ENCODE measurements at regions not wholly inside any gene's neighbourhood (a gene's known extent, or its start where the extent isn't known, plus 50 kb on each side); places are given as distances from the start of the nearest gene placed in this dataset.

- H3K4me1 ChIP-seq: peaks cover 0 to 4% (median 2%) of the 10 kb centered on the region in 10 experiments; a peak in 17 of 20 replicates
- no peak overlapping the region for H3K9ac ChIP-seq
- no peaks in the 10 kb centered on the region for H3K27me3 ChIP-seq
- peaks cover 0 to 9% (median 2%) of the 10 kb centered on the region in 11 experiments; a peak in 15 of 22 replicates for H3K9me3 ChIP-seq (replicated peaks in 1 of 11)
- no peak overlapping the region for H3K4me2 ChIP-seq
- H4K20me1 ChIP-seq: no peaks in the 10 kb centered on the region
- TF ChIP-seq Cebpa-rat (IDR thresholded peaks at IDR 0.05): no peak
- H3K36me3 ChIP-seq: no peaks in the 10 kb centered on the region
- H3K27ac ChIP-seq: no peak overlapping the region
- no peak overlapping the region for H3K4me3 ChIP-seq
These were observed 1141.3 kb downstream of the BCL11B start for GRCh38 chr14:98130691-98131090.

- Histone ChIP-seq H3K27me3 (no peaks in the 10 kb centered on the region), H3K27ac (no peak overlapping the region), H3K9ac (no peak overlapping the region), H3K4me1 (peaks cover 0 to 11% (median 9%) of the 10 kb centered on the region in 10 experiments; a peak in 17 of 20 replicates), H3K9me3 (replicated peaks in 1 of 11) (peaks cover 0 to 2% (median 0%) of the 10 kb centered on the region in 11 experiments; a peak in 3 of 22 replicates), H4K20me1 (no peaks in the 10 kb centered on the region), H3K36me3 (no peaks in the 10 kb centered on the region), H3K4me3 (no peak overlapping the region), H3K4me2 (no peak overlapping the region)
- TF ChIP-seq Cebpa-rat (IDR thresholded peaks at IDR 0.05): no peak
These were observed 1140.6 kb downstream of the BCL11B start for GRCh38 chr14:98131406-98131805.

GRCh38 chr14:98133806-98134205, 1138.2 kb downstream of the BCL11B start:
- Histone ChIP-seq H3K9ac (no peak overlapping the region), H3K36me3 (no peaks in the 10 kb centered on the region), H3K9me3 (replicated peaks in 1 of 11) (no peaks in the 10 kb centered on the region), H3K4me3 (no peak overlapping the region), H3K27me3 (peaks cover 0 to 4% (median 0%) of the 10 kb centered on the region in 11 experiments; a peak in 2 of 22 replicates), H4K20me1 (no peaks in the 10 kb centered on the region), H3K4me1 (peaks cover 7 to 21% (median 17%) of the 10 kb centered on the region in 10 experiments; a peak in 19 of 20 replicates), H3K4me2 (no peak overlapping the region), H3K27ac (no peak overlapping the region)
- no peak for TF ChIP-seq Cebpa-rat (IDR thresholded peaks at IDR 0.05)

- Histone ChIP-seq H3K27ac (no peak overlapping the region), H4K20me1 (no peaks in the 10 kb centered on the region), H3K4me3 (no peak overlapping the region), H3K4me2 (peak overlapping the region in 9 of 11 experiments; percentile 25 to 81 (median 65); a peak in 18 of 22 replicates), H3K9me3 (replicated peaks in 1 of 11) (no peaks in the 10 kb centered on the region), H3K36me3 (no peaks in the 10 kb centered on the region), H3K9ac (no peak overlapping the region), H3K4me1 (peaks cover 7 to 21% (median 17%) of the 10 kb centered on the region in 10 experiments; a peak in 19 of 20 replicates), H3K27me3 (peaks cover 0 to 4% (median 0%) of the 10 kb centered on the region in 11 experiments; a peak in 2 of 22 replicates)
- no peak for TF ChIP-seq Cebpa-rat (IDR thresholded peaks at IDR 0.05)
These were observed 1135.8 kb downstream of the BCL11B start for GRCh38 chr14:98136012-98136789.

GRCh38 chr14:98137131-98138025, 1134.6 kb downstream of the BCL11B start:
- H3K4me2 ChIP-seq: peak overlapping the region in 8 of 11 experiments; percentile 5 to 81 (median 56); a peak in 13 of 22 replicates

GRCh38 chr14:98138666-98139065, 1133.3 kb downstream of the BCL11B start:
- no peak overlapping the region for H3K9ac ChIP-seq
- TF ChIP-seq Cebpa-rat (IDR thresholded peaks at IDR 0.05): no peak
- H3K27me3 ChIP-seq: peaks cover 0 to 4% (median 0%) of the 10 kb centered on the region in 11 experiments; a peak in 2 of 22 replicates
- no peak overlapping the region for H3K4me3 ChIP-seq
- no peaks in the 10 kb centered on the region for H4K20me1 ChIP-seq
- no peak overlapping the region for H3K4me2 ChIP-seq
- no peaks in the 10 kb centered on the region for H3K36me3 ChIP-seq
- peaks cover 7 to 21% (median 17%) of the 10 kb centered on the region in 10 experiments; a peak in 19 of 20 replicates for H3K4me1 ChIP-seq
- H3K9me3 ChIP-seq (replicated peaks in 1 of 11): no peaks in the 10 kb centered on the region
- no peak overlapping the region for H3K27ac ChIP-seq

More at GRCh38 chr14:98137131-98138025, 1134.6 kb downstream of the BCL11B start:
- H4K20me1 ChIP-seq: no peaks in the 10 kb centered on the region
- H3K27me3 ChIP-seq: peaks cover 0 to 4% (median 0%) of the 10 kb centered on the region in 11 experiments; a peak in 2 of 22 replicates
- peaks cover 7 to 21% (median 17%) of the 10 kb centered on the region in 10 experiments; a peak in 19 of 20 replicates for H3K4me1 ChIP-seq
- H3K4me3 ChIP-seq: no peak overlapping the region
- no peaks in the 10 kb centered on the region for H3K9me3 ChIP-seq (replicated peaks in 1 of 11)
- no peak overlapping the region for H3K27ac ChIP-seq
- no peak for TF ChIP-seq Cebpa-rat (IDR thresholded peaks at IDR 0.05)
- H3K36me3 ChIP-seq: no peaks in the 10 kb centered on the region
- H3K9ac ChIP-seq: no peak overlapping the region

GRCh38 chr14:98140862-98141530, 1131.0 kb downstream of the BCL11B start:
- Histone ChIP-seq H3K27ac (no peak overlapping the region), H3K4me3 (no peak overlapping the region), H3K9me3 (replicated peaks in 1 of 11) (no peaks in the 10 kb centered on the region), H3K4me1 (peaks cover 7 to 16% (median 11%) of the 10 kb centered on the region in 10 experiments; a peak in 19 of 20 replicates), H3K36me3 (no peaks in the 10 kb centered on the region), H3K27me3 (peaks cover 0 to 4% (median 0%) of the 10 kb centered on the region in 11 experiments; a peak in 2 of 22 replicates), H3K9ac (no peak overlapping the region), H4K20me1 (no peaks in the 10 kb centered on the region), H3K4me2 (no peak overlapping the region)
- TF ChIP-seq Cebpa-rat (IDR thresholded peaks at IDR 0.05): no peak

GRCh38 chr14:98143566-98143965, 1128.4 kb downstream of the BCL11B start:
- Histone ChIP-seq H3K36me3 (no peaks in the 10 kb centered on the region), H3K27ac (no peak overlapping the region), H3K27me3 (no peaks in the 10 kb centered on the region), H3K4me2 (no peak overlapping the region), H4K20me1 (no peaks in the 10 kb centered on the region), H3K9me3 (replicated peaks in 1 of 11) (no peaks in the 10 kb centered on the region), H3K9ac (no peak overlapping the region), H3K4me3 (no peak overlapping the region), H3K4me1 (no peaks in the 10 kb centered on the region)
- no peak for TF ChIP-seq Cebpa-rat (IDR thresholded peaks at IDR 0.05)

Data from BLaER1 treated with 17β-estradiol and CSF1 and Interleukin-3, amounts not matched to agents 10 nM and 100 nM (cell line).